ENCODE measurements at regions not wholly inside any gene's neighbourhood (a gene's known extent, or its start where the extent isn't known, plus 50 kb on each side); places are given as distances from the start of the nearest gene placed in this dataset.

- H3K9me2 ChIP-seq (replicated peaks; ENCODE audit: insufficient read depth, low read length) = no peaks in the 10 kb centered on the region
- no peak overlapping the region for H2AFZ ChIP-seq (ENCODE audit: low read depth, low read length, severe bottlenecking)
- H3K79me2 ChIP-seq (ENCODE audit: insufficient read depth, low read length) = no peaks in the 10 kb centered on the region
- no peaks in the 10 kb centered on the region for H4K20me1 ChIP-seq (ENCODE audit: low read depth, low read length)
- H3K9me3 ChIP-seq (ENCODE audit: insufficient read depth, low read length) = no peaks in the 10 kb centered on the region
- TF ChIP-seq CTCF (IDR thresholded peaks at IDR 0.05; ENCODE audit: insufficient read depth, low read length, poor library complexity, severe bottlenecking) = no peak
- no peak for TF ChIP-seq EZH2phosphoT487 (conservative IDR thresholded peaks at IDR 0.05; ENCODE audit: low read length)
- no peaks in the 10 kb centered on the region for H3K36me3 ChIP-seq (ENCODE audit: low read length)
- H3K4me3 ChIP-seq (ENCODE audit: insufficient read depth, low read length, poor library complexity, severe bottlenecking) = no peak overlapping the region
- H3F3A ChIP-seq (ENCODE audit: insufficient read depth) = no peaks in the 10 kb centered on the region
- H3K27ac ChIP-seq (ENCODE audit: low read depth, low read length) = no peak overlapping the region
- H3K27me3 ChIP-seq (ENCODE audit: low read length) = no peaks in the 10 kb centered on the region
- no peak overlapping the region for H3K9ac ChIP-seq (ENCODE audit: low read length)
- H3K4me2 ChIP-seq (ENCODE audit: low read depth, low read length, poor library complexity, severe bottlenecking) = no peak overlapping the region
These were observed 365.9 kb downstream of the REEP3 start for GRCh38 chr10:63887023-63887589.

GRCh38 chr10:63887600-63888370, 366.6 kb downstream of the REEP3 start:
- Histone ChIP-seq H3K9me2 (replicated peaks; ENCODE audit: insufficient read depth, low read length) (no peaks in the 10 kb centered on the region), H4K20me1 (ENCODE audit: low read depth, low read length) (no peaks in the 10 kb centered on the region), H3K27me3 (ENCODE audit: low read length) (no peaks in the 10 kb centered on the region), H3K36me3 (ENCODE audit: low read length) (no peaks in the 10 kb centered on the region), H2AFZ (ENCODE audit: low read depth, low read length, severe bottlenecking) (no peak overlapping the region), H3F3A (ENCODE audit: insufficient read depth) (no peaks in the 10 kb centered on the region), H3K9ac (ENCODE audit: low read length) (no peak overlapping the region), H3K4me3 (ENCODE audit: insufficient read depth, low read length, poor library complexity, severe bottlenecking) (no peak overlapping the region), H3K79me2 (ENCODE audit: insufficient read depth, low read length) (no peaks in the 10 kb centered on the region), H3K9me3 (ENCODE audit: insufficient read depth, low read length) (no peaks in the 10 kb centered on the region), H3K27ac (ENCODE audit: low read depth, low read length) (no peak overlapping the region), H3K4me2 (ENCODE audit: low read depth, low read length, poor library complexity, severe bottlenecking) (no peak overlapping the region)
- TF ChIP-seq EZH2phosphoT487 (conservative IDR thresholded peaks at IDR 0.05; ENCODE audit: low read length) (no peak), CTCF (IDR thresholded peaks at IDR 0.05; ENCODE audit: insufficient read depth, low read length, poor library complexity, severe bottlenecking) (no peak)

- Histone ChIP-seq H3K9ac (ENCODE audit: low read length) (no peak overlapping the region), H4K20me1 (ENCODE audit: low read depth, low read length) (no peaks in the 10 kb centered on the region), H3K79me2 (ENCODE audit: insufficient read depth, low read length) (no peaks in the 10 kb centered on the region), H3F3A (ENCODE audit: insufficient read depth) (no peaks in the 10 kb centered on the region), H3K9me2 (replicated peaks; ENCODE audit: insufficient read depth, low read length) (no peaks in the 10 kb centered on the region), H3K9me3 (ENCODE audit: insufficient read depth, low read length) (no peaks in the 10 kb centered on the region), H3K4me2 (ENCODE audit: low read depth, low read length, poor library complexity, severe bottlenecking) (no peak overlapping the region), H3K27me3 (ENCODE audit: low read length) (no peaks in the 10 kb centered on the region), H3K27ac (ENCODE audit: low read depth, low read length) (no peak overlapping the region), H3K36me3 (ENCODE audit: low read length) (no peaks in the 10 kb centered on the region), H2AFZ (ENCODE audit: low read depth, low read length, severe bottlenecking) (no peak overlapping the region), H3K4me3 (ENCODE audit: insufficient read depth, low read length, poor library complexity, severe bottlenecking) (no peak overlapping the region)
- no peak for TF ChIP-seq EZH2phosphoT487 (conservative IDR thresholded peaks at IDR 0.05; ENCODE audit: low read length)
- TF ChIP-seq CTCF (IDR thresholded peaks at IDR 0.05; ENCODE audit: insufficient read depth, low read length, poor library complexity, severe bottlenecking) = no peak
These were observed 368.6 kb downstream of the REEP3 start for GRCh38 chr10:63889803-63890202.
